ENCODE measurements at regions not wholly inside any gene's neighbourhood (a gene's known extent, or its start where the extent isn't known, plus 50 kb on each side); places are given as distances from the start of the nearest gene placed in this dataset.

- Histone ChIP-seq H3K4me3 (ENCODE audit: low read depth in 1 of 2, low read length in 2 of 2) (no peak overlapping the region), H3K27me3 (ENCODE audit: control insufficient read depth in 1 of 2, insufficient read depth in 2 of 2, low read length in 2 of 2) (no peaks in the 10 kb centered on the region), H3K36me3 (ENCODE audit: control insufficient read depth in 2 of 2, insufficient read depth in 2 of 2, low read length in 1 of 2) (no peaks in the 10 kb centered on the region), H3K9me3 (ENCODE audit: control insufficient read depth in 2 of 2, insufficient read depth in 1 of 2, low read depth in 1 of 2, low read length in 1 of 2) (no peaks in the 10 kb centered on the region), H3K27ac (ENCODE audit: low read depth in 2 of 2, low read length in 1 of 2) (no peak overlapping the region), H3K4me1 (ENCODE audit: control insufficient read depth in 2 of 2, insufficient read depth in 2 of 2, low read length in 1 of 2) (no peaks in the 10 kb centered on the region)
- WGBS, 2 donors, result 72 to 75% methylated on average over 9 of the region's 9 CpGs
Observed at GRCh38 chr13:34640179-34640992, 301.7 kb upstream of the NBEA start.

GRCh38 chr13:34640993-34641330 is 301.1 kb upstream of the NBEA start:
- Histone ChIP-seq H3K27ac (ENCODE audit: low read depth in 2 of 2, low read length in 1 of 2) (no peak overlapping the region), H3K27me3 (ENCODE audit: control insufficient read depth in 1 of 2, insufficient read depth in 2 of 2, low read length in 2 of 2) (no peaks in the 10 kb centered on the region), H3K9me3 (ENCODE audit: control insufficient read depth in 2 of 2, insufficient read depth in 1 of 2, low read depth in 1 of 2, low read length in 1 of 2) (no peaks in the 10 kb centered on the region), H3K4me3 (ENCODE audit: low read depth in 1 of 2, low read length in 2 of 2) (no peak overlapping the region), H3K4me1 (ENCODE audit: control insufficient read depth in 2 of 2, insufficient read depth in 2 of 2, low read length in 1 of 2) (no peaks in the 10 kb centered on the region), H3K36me3 (ENCODE audit: control insufficient read depth in 2 of 2, insufficient read depth in 2 of 2, low read length in 1 of 2) (no peaks in the 10 kb centered on the region)
- 81 to 82% methylated on average over 4 of the region's 4 CpGs for WGBS, 2 donors

- H3K36me3 ChIP-seq (ENCODE audit: control insufficient read depth in 2 of 2, insufficient read depth in 2 of 2, low read length in 1 of 2), result no peaks in the 10 kb centered on the region
- no peak overlapping the region for H3K27ac ChIP-seq (ENCODE audit: low read depth in 2 of 2, low read length in 1 of 2)
- no peaks in the 10 kb centered on the region for H3K4me1 ChIP-seq (ENCODE audit: control insufficient read depth in 2 of 2, insufficient read depth in 2 of 2, low read length in 1 of 2)
- no peak overlapping the region for H3K4me3 ChIP-seq (ENCODE audit: low read depth in 1 of 2, low read length in 2 of 2)
- H3K9me3 ChIP-seq (ENCODE audit: control insufficient read depth in 2 of 2, insufficient read depth in 1 of 2, low read depth in 1 of 2, low read length in 1 of 2), result peaks cover 0 to 2% of the 10 kb centered on the region in 2 donors
- no peaks in the 10 kb centered on the region for H3K27me3 ChIP-seq (ENCODE audit: control insufficient read depth in 1 of 2, insufficient read depth in 2 of 2, low read length in 2 of 2)
- WGBS, 2 donors, result 85 to 91% methylated on average over 1 of the region's 1 CpG
Observed at GRCh38 chr13:34647379-34648150, 294.5 kb upstream of the NBEA start.

- Histone ChIP-seq H3K9me3 (ENCODE audit: control insufficient read depth in 2 of 2, insufficient read depth in 1 of 2, low read depth in 1 of 2, low read length in 1 of 2) (peaks cover 0 to 6% of the 10 kb centered on the region in 2 donors), H3K4me3 (ENCODE audit: low read depth in 1 of 2, low read length in 2 of 2) (no peak overlapping the region)
- 48 to 56% methylated on average over 1 of the region's 1 CpG for WGBS, 2 donors
Observed at GRCh38 chr13:34654203-34654602, 287.9 kb upstream of the NBEA start.

GRCh38 chr13:34654647-34655046 is 287.4 kb upstream of the NBEA start:
- Histone ChIP-seq H3K4me1 (ENCODE audit: control insufficient read depth in 2 of 2, insufficient read depth in 2 of 2, low read length in 1 of 2) (no peaks in the 10 kb centered on the region), H3K4me3 (ENCODE audit: low read depth in 1 of 2, low read length in 2 of 2) (no peak overlapping the region), H3K27me3 (ENCODE audit: control insufficient read depth in 1 of 2, insufficient read depth in 2 of 2, low read length in 2 of 2) (no peaks in the 10 kb centered on the region), H3K27ac (ENCODE audit: low read depth in 2 of 2, low read length in 1 of 2) (no peak overlapping the region), H3K36me3 (ENCODE audit: control insufficient read depth in 2 of 2, insufficient read depth in 2 of 2, low read length in 1 of 2) (no peaks in the 10 kb centered on the region), H3K9me3 (ENCODE audit: control insufficient read depth in 2 of 2, insufficient read depth in 1 of 2, low read depth in 1 of 2, low read length in 1 of 2) (peaks cover 0 to 6% of the 10 kb centered on the region in 2 donors)
- WGBS, 2 donors, result 57 to 60% methylated on average over 6 of the region's 6 CpGs

More at GRCh38 chr13:34654203-34654602, 287.9 kb upstream of the NBEA start:
- Histone ChIP-seq H3K4me1 (ENCODE audit: control insufficient read depth in 2 of 2, insufficient read depth in 2 of 2, low read length in 1 of 2) (no peaks in the 10 kb centered on the region), H3K27ac (ENCODE audit: low read depth in 2 of 2, low read length in 1 of 2) (no peak overlapping the region), H3K27me3 (ENCODE audit: control insufficient read depth in 1 of 2, insufficient read depth in 2 of 2, low read length in 2 of 2) (no peaks in the 10 kb centered on the region), H3K36me3 (ENCODE audit: control insufficient read depth in 2 of 2, insufficient read depth in 2 of 2, low read length in 1 of 2) (no peaks in the 10 kb centered on the region)

- Histone ChIP-seq H3K36me3 (ENCODE audit: control insufficient read depth in 2 of 2, insufficient read depth in 2 of 2, low read length in 1 of 2) (no peaks in the 10 kb centered on the region), H3K9me3 (ENCODE audit: control insufficient read depth in 2 of 2, insufficient read depth in 1 of 2, low read depth in 1 of 2, low read length in 1 of 2) (peaks cover 0 to 3% of the 10 kb centered on the region in 2 donors), H3K27me3 (ENCODE audit: control insufficient read depth in 1 of 2, insufficient read depth in 2 of 2, low read length in 2 of 2) (no peaks in the 10 kb centered on the region), H3K4me1 (ENCODE audit: control insufficient read depth in 2 of 2, insufficient read depth in 2 of 2, low read length in 1 of 2) (no peaks in the 10 kb centered on the region), H3K4me3 (ENCODE audit: low read depth in 1 of 2, low read length in 2 of 2) (no peak overlapping the region), H3K27ac (ENCODE audit: low read depth in 2 of 2, low read length in 1 of 2) (no peak overlapping the region)
Observed at GRCh38 chr13:34655554-34655953, 286.5 kb upstream of the NBEA start.

- H3K9me3 ChIP-seq (ENCODE audit: control insufficient read depth in 2 of 2, insufficient read depth in 1 of 2, low read depth in 1 of 2, low read length in 1 of 2), result peaks cover 0 to 3% of the 10 kb centered on the region in 2 donors
- 85 to 86% methylated on average over 1 of the region's 1 CpG for WGBS, 2 donors
- H3K4me3 ChIP-seq (ENCODE audit: low read depth in 1 of 2, low read length in 2 of 2), result no peak overlapping the region
- no peaks in the 10 kb centered on the region for H3K36me3 ChIP-seq (ENCODE audit: control insufficient read depth in 2 of 2, insufficient read depth in 2 of 2, low read length in 1 of 2)
- H3K27me3 ChIP-seq (ENCODE audit: control insufficient read depth in 1 of 2, insufficient read depth in 2 of 2, low read length in 2 of 2), result no peaks in the 10 kb centered on the region
- H3K4me1 ChIP-seq (ENCODE audit: control insufficient read depth in 2 of 2, insufficient read depth in 2 of 2, low read length in 1 of 2), result no peaks in the 10 kb centered on the region
- H3K27ac ChIP-seq (ENCODE audit: low read depth in 2 of 2, low read length in 1 of 2), result no peak overlapping the region
Observed at GRCh38 chr13:34657716-34658115, 284.4 kb upstream of the NBEA start.

- H3K4me3 ChIP-seq (ENCODE audit: low read depth in 1 of 2, low read length in 2 of 2), result no peak overlapping the region
- no peaks in the 10 kb centered on the region for H3K36me3 ChIP-seq (ENCODE audit: control insufficient read depth in 2 of 2, insufficient read depth in 2 of 2, low read length in 1 of 2)
- no peaks in the 10 kb centered on the region for H3K9me3 ChIP-seq (ENCODE audit: control insufficient read depth in 2 of 2, insufficient read depth in 1 of 2, low read depth in 1 of 2, low read length in 1 of 2)
- no peaks in the 10 kb centered on the region for H3K27me3 ChIP-seq (ENCODE audit: control insufficient read depth in 1 of 2, insufficient read depth in 2 of 2, low read length in 2 of 2)
- H3K27ac ChIP-seq (ENCODE audit: low read depth in 2 of 2, low read length in 1 of 2), result no peak overlapping the region
- 87 to 88% methylated on average over 11 of the region's 11 CpGs for WGBS, 2 donors
- no peaks in the 10 kb centered on the region for H3K4me1 ChIP-seq (ENCODE audit: control insufficient read depth in 2 of 2, insufficient read depth in 2 of 2, low read length in 1 of 2)
Observed at GRCh38 chr13:34667286-34668218, 274.5 kb upstream of the NBEA start.

GRCh38 chr13:34671137-34671536 is 270.9 kb upstream of the NBEA start:
- Histone ChIP-seq H3K4me3 (ENCODE audit: low read depth in 1 of 2, low read length in 2 of 2) (no peak overlapping the region), H3K27ac (ENCODE audit: low read depth in 2 of 2, low read length in 1 of 2) (no peak overlapping the region), H3K4me1 (ENCODE audit: control insufficient read depth in 2 of 2, insufficient read depth in 2 of 2, low read length in 1 of 2) (no peaks in the 10 kb centered on the region), H3K9me3 (ENCODE audit: control insufficient read depth in 2 of 2, insufficient read depth in 1 of 2, low read depth in 1 of 2, low read length in 1 of 2) (no peaks in the 10 kb centered on the region), H3K27me3 (ENCODE audit: control insufficient read depth in 1 of 2, insufficient read depth in 2 of 2, low read length in 2 of 2) (no peaks in the 10 kb centered on the region), H3K36me3 (ENCODE audit: control insufficient read depth in 2 of 2, insufficient read depth in 2 of 2, low read length in 1 of 2) (no peaks in the 10 kb centered on the region)
